HCT116 (cell line): ENCODE measurements at regions not wholly inside any gene's neighbourhood (a gene's known extent, or its start where the extent isn't known, plus 50 kb on each side); places are given as distances from the start of the nearest gene placed in this dataset.

ENCODE experiments used
- ATAC-seq: fragments of 200-7000 bp; cut with Tn5 transposase; 2 replicates; pipeline ENCODE4 v1.9.1; 2020; ENCODE audit warnings: mild to moderate bottlenecking, moderate library complexity
- BruUV-seq: library from RNA; stranded (reverse); fragments of 400-500 nt; replicated peaks from 2 replicates; lab custom pipeline; 2021; lab: Mats Ljungman, UMichigan
- CTCF ChIA-PET: fragments of 300-600 bp; sonication (Branson Sonifier 250); formaldehyde crosslinking; loops from one replicate; lab custom pipeline; 2021; ENCODE audit warnings: antibody characterized with exemption; lab: Charles Lee
- POLR2A ChIA-PET: fragments of 300-600, 350-600 bp; sonication (Branson Sonifier 250); formaldehyde crosslinking; loops from one replicate; lab custom pipeline; 2021; ENCODE audit warnings: antibody characterized with exemption; lab: Charles Lee
- RAD21 ChIA-PET, 2 experiments: fragments of 300-600 bp; sonication (Branson Sonifier 250); formaldehyde crosslinking; loops; one replicate each; lab custom pipeline; 2023; ENCODE audit warnings: low total read pairs in 2 of 2; ENCODE audit not compliant: uncharacterized antibody in 2 of 2, unreplicated experiment in 2 of 2, low non-redundant PET in 1 of 2; lab: Charles Lee
- DNase-seq: peaks from one replicate; pipeline ENCODE4 v3.0.0-alpha.2; 2010; ENCODE audit warnings: low read depth, low spot score
- H2AFZ ChIP-seq: fragments of 200-600 bp; shearing (Covaris generic), sonication (generic); 2 replicates; pipeline ENCODE4 v1.6.1; 2017; ENCODE audit warnings: low read depth, mixed run types, mixed read lengths, antibody characterized with exemption, low read length; ENCODE audit not compliant: poor library complexity, severe bottlenecking
- H3K27ac ChIP-seq: 2 replicates; pipeline ENCODE4 v1.5.1; 2012; ENCODE audit warnings: low read depth, low read length
- H3K27me3 ChIP-seq: fragments of 200-600 bp; sonication (generic); 2 replicates; pipeline ENCODE4 v1.6.1; 2016; ENCODE audit warnings: mixed run types, low read length, mixed read lengths; ENCODE audit not compliant: insufficient read depth
- H3K36me3 ChIP-seq, 2 experiments: fragments of 200-500 bp in 1 of 2; fragments of 200-600 bp in 1 of 2; sonication (Bioruptor generic) in 1 of 2; sonication (generic) in 1 of 2; 2 replicates each; pipeline versions ENCODE4 v1.5.1 to v1.6.1; 2014 to 2016; ENCODE audit warnings: low read length in 2 of 2, inconsistent platforms in 1 of 2, mixed read lengths in 1 of 2, mixed run types in 1 of 2; ENCODE audit not compliant: insufficient read depth in 2 of 2, control insufficient read depth in 1 of 2
- H3K4me1 ChIP-seq, 2 experiments: fragments of 200-600 bp in 1 of 2; sonication (generic) in 1 of 2; 2 replicates each; pipeline versions ENCODE4 v1.5.1 to v1.6.1; 2012 to 2017; ENCODE audit warnings: low read length in 2 of 2, inconsistent platforms in 1 of 2, mild to moderate bottlenecking in 1 of 2, mixed read lengths in 1 of 2, mixed run types in 1 of 2, moderate library complexity in 1 of 2; ENCODE audit not compliant: insufficient read depth in 2 of 2, control insufficient read depth in 1 of 2
- H3K4me2 ChIP-seq: fragments of 200-600 bp; sonication (generic); 2 replicates; pipeline ENCODE4 v1.6.1; 2017; ENCODE audit warnings: mixed run types, low read length, mixed read lengths
- H3K4me3 ChIP-seq, 2 experiments: fragments of 200-600 bp in 1 of 2; sonication (generic) in 1 of 2; replicated peaks in 1 of 2; 2 replicates each; pipeline ENCODE4 v1.5.1; 2011 to 2016; ENCODE audit warnings: low read length in 2 of 2, control low read depth in 1 of 2, low read depth in 1 of 2, mild to moderate bottlenecking in 1 of 2, mixed read lengths in 1 of 2, mixed run types in 1 of 2
- H3K79me2 ChIP-seq: fragments of 200-600 bp; sonication (generic); 2 replicates; pipeline ENCODE4 v1.6.1; 2017; ENCODE audit warnings: mild to moderate bottlenecking, mixed run types, low read length, moderate library complexity, mixed read lengths; ENCODE audit not compliant: insufficient read depth
- H3K9ac ChIP-seq: fragments of 200-600 bp; sonication (generic); 2 replicates; pipeline ENCODE4 v1.6.1; 2016; ENCODE audit warnings: low read length, mixed read lengths
- H3K9me2 ChIP-seq: fragments of 200-600 bp; sonication (generic), shearing (Covaris generic); 2 replicates; pipeline ENCODE4 v1.6.1; 2017; ENCODE audit warnings: mixed run types, mild to moderate bottlenecking, moderate library complexity; ENCODE audit not compliant: insufficient read depth
- H3K9me3 ChIP-seq, 2 experiments: fragments of 200-500 bp in 1 of 2; fragments of 200-600 bp in 1 of 2; sonication (Bioruptor generic) in 1 of 2; sonication (generic) in 1 of 2; 2 replicates each; pipeline ENCODE4 v1.6.1; 2014 to 2017; ENCODE audit warnings: low read length in 2 of 2, mixed read lengths in 2 of 2, inconsistent platforms in 1 of 2, low read depth in 1 of 2, mild to moderate bottlenecking in 1 of 2, mixed run types in 1 of 2, moderate library complexity in 1 of 2; ENCODE audit not compliant: control insufficient read depth in 1 of 2, insufficient read depth in 1 of 2
- H4K20me1 ChIP-seq: fragments of 200-600 bp; sonication (generic), shearing (Covaris generic); 2 replicates; pipeline ENCODE4 v1.6.1; 2017; ENCODE audit warnings: mixed run types, mild to moderate bottlenecking, moderate library complexity; ENCODE audit not compliant: insufficient read depth
- CBX3 ChIP-seq: IDR thresholded peaks from 2 replicates; pipeline ENCODE4 v1.6.1; 2012; ENCODE audit warnings: low read depth
- ELF1 ChIP-seq: IDR thresholded peaks from 2 replicates; pipeline ENCODE4 v1.6.1; 2012; ENCODE audit warnings: low read depth, borderline replicate concordance
- EZH2phosphoT487 ChIP-seq: fragments of 200-600 bp; IDR thresholded peaks from 2 replicates; pipeline ENCODE4 v1.6.1; 2018; ENCODE audit warnings: antibody characterized with exemption, borderline replicate concordance
- FOSL1 ChIP-seq: IDR thresholded peaks from 2 replicates; pipeline ENCODE4 v1.6.1; 2012; ENCODE audit warnings: low read depth
- JUND ChIP-seq: IDR thresholded peaks from 2 replicates; pipeline ENCODE4 v1.6.1; 2012
- MAX ChIP-seq: IDR thresholded peaks from 2 replicates; pipeline ENCODE4 v1.6.1; 2012
- SIN3A ChIP-seq: IDR thresholded peaks from 2 replicates; pipeline ENCODE4 v1.6.1; 2012; ENCODE audit warnings: low read depth
- SRF ChIP-seq: IDR thresholded peaks from 2 replicates; pipeline ENCODE4 v1.6.1; 2012; ENCODE audit warnings: low read depth
- TCF7L2 ChIP-seq: IDR thresholded peaks from 2 replicates; pipeline ENCODE4 v1.7.0; 2011; ENCODE audit warnings: borderline replicate concordance, inconsistent platforms; ENCODE audit not compliant: insufficient read depth, insufficient read length; ENCODE audit errors: extremely low read depth
- ZBTB33 ChIP-seq: IDR thresholded peaks from 2 replicates; pipeline ENCODE4 v1.6.1; 2011; ENCODE audit warnings: mild to moderate bottlenecking, low read length, moderate library complexity; ENCODE audit not compliant: insufficient replicate concordance; ENCODE audit errors: extremely low read depth
- ZNF274 ChIP-seq: fragments of 200-500 bp; sonication (Bioruptor generic); IDR thresholded peaks from 2 replicates; pipeline ENCODE4 v1.6.1; 2014; ENCODE audit warnings: mild to moderate bottlenecking, low read depth, low read length, inconsistent platforms
- intact Hi-C: fragments of 100-400 bp; cut with micrococcal nuclease; formaldehyde crosslinking; loops from 2 replicates; pipeline ENCODE4 v1.10.0; 2022

- ChIA-PET POLR2A (no interaction called here), RAD21 (no interaction called here), CTCF (no interaction called here)
- no peak for DNase-seq
- Histone ChIP-seq H3K4me1 (no peaks in the 10 kb centered on the region), H4K20me1 (no peaks in the 10 kb centered on the region; the same call in 1 of the 2 replicates), H3K9ac (no peak overlapping the region), H3K9me3 (no peaks in the 10 kb centered on the region), H2AFZ (no peak overlapping the region), H3K36me3 (no peaks in the 10 kb centered on the region), H3K9me2 (no peaks in the 10 kb centered on the region), H3K4me3 (no peak overlapping the region), H3K4me2 (no peak overlapping the region), H3K27me3 (no peaks in the 10 kb centered on the region), H3K27ac (no peak overlapping the region), H3K79me2 (no peaks in the 10 kb centered on the region)
- no peak for ATAC-seq
- BruUV-seq: no TSS peak
- intact Hi-C loops: no loop called here
- TF ChIP-seq TCF7L2: no peak
- TF ChIP-seq SRF: no peak
- TF ChIP-seq FOSL1: no peak
- TF ChIP-seq CBX3: no peak
- TF ChIP-seq SIN3A: no peak
- TF ChIP-seq JUND: no peak
- no peak for TF ChIP-seq ELF1
- TF ChIP-seq ZBTB33: no peak
- TF ChIP-seq ZNF274: no peak
- TF ChIP-seq MAX: no peak
- no peak for TF ChIP-seq EZH2phosphoT487
Measured at GRCh38 chr12:74227846-74228545, 309.6 kb upstream of the ATXN7L3B start.
